Pancreas (tissue), 10 donors: ENCODE measurements at regions not wholly inside any gene's neighbourhood (a gene's known extent, or its start where the extent isn't known, plus 50 kb on each side); places are given as distances from the start of the nearest gene placed in this dataset.
"Not testable (repeated sequence)": the region's sequence is repeated elsewhere in the genome, so short reads cannot be mapped to it uniquely, and the experiment has no call there.

Experiments used
- ATAC-seq, 4 donors: fragments of 200-7000 bp; cut with Tn5 transposase; one replicate each; pipeline versions ENCODE4 v1.8.0 to v1.9.1; 2020; ENCODE audit warnings: mild to moderate bottlenecking in 4 of 4, moderate library complexity in 4 of 4
- DNase-seq, 6 donors: peaks; one replicate each; pipeline ENCODE4 v3.0.0-alpha.2; 2020
- FAIRE-seq: peaks from 2 replicates; lab custom pipeline; 2012; peaks lifted over from hg19 to GRCh38; lab: Jason Lieb, UNC
- H3K27ac ChIP-seq, 4 donors: fragments of 200-600 bp; sonication (generic); 1 replicate in 3 of 4; 2 replicates in 1 of 4; pipeline versions ENCODE4 v1.5.0 to v1.8.0; 2020
- H3K27me3 ChIP-seq, 4 donors: fragments of 200-600 bp; one replicate each; pipeline ENCODE4 v1.8.0; 2021
- H3K36me3 ChIP-seq, 3 donors: fragments of 200-600 bp; sonication (generic) in 1 of 3; one replicate each; pipeline versions ENCODE4 v1.5.0 to v1.8.0; 2020 to 2021
- H3K4me1 ChIP-seq, 3 donors: fragments of 200-600 bp; one replicate each; pipeline ENCODE4 v1.8.0; 2021
- H3K4me3 ChIP-seq, 4 donors: fragments of 200-600 bp; sonication (generic) in 2 of 4; one replicate each; pipeline versions ENCODE4 v1.5.0 to v1.8.0; 2020 to 2021
- H3K9me3 ChIP-seq, 4 donors: fragments of 200-600 bp; one replicate each; pipeline ENCODE4 v1.8.0; 2021
- WGBS, 2 donors: extraction: QIAGEN DNeasy Blood & Tissue Kit; methylation state at CpG; one replicate each; pipeline ENCODE4 v1.1.7; 2013; 5-methylcytosine and 5-hydroxymethylcytosine counted together
- intact Hi-C, 3 donors: fragments of 100-400 bp; cut with DNase I; formaldehyde crosslinking; loops; one replicate each; pipeline versions ENCODE4 v1.11.1 to v1.14.2; 2022
- TF ChIP-seq, protein P1 (sequence below), 4 donors: fragments of 200-600 bp; sonication (generic) in 3 of 4; IDR thresholded peaks; one replicate each; pipeline versions ENCODE4 v1.5.0 to v1.8.0; 2021; ENCODE audit warnings: antibody characterized with exemption in 4 of 4
- donor health status: healthy with polysubstance abuse.
- donor health status: DM: no; HTN: no; CAD: no; lungs with moderate emphysema.
- donor health status: DM: no; HTN: no; CAD: no.
- donor health status: control.
- donor health status: control.
- donor health status: Bipolar disorder and iron deficiency.
- donor health status: DM: yes; HTN: yes; CAD: no.
- donor health status: DM: no; HTN: no; CAD: no.
- donor health status: DM: no; HTN: no; CAD: no.
- donor health status: DM: yes; HTN: yes; CAD: no.

DNA sequence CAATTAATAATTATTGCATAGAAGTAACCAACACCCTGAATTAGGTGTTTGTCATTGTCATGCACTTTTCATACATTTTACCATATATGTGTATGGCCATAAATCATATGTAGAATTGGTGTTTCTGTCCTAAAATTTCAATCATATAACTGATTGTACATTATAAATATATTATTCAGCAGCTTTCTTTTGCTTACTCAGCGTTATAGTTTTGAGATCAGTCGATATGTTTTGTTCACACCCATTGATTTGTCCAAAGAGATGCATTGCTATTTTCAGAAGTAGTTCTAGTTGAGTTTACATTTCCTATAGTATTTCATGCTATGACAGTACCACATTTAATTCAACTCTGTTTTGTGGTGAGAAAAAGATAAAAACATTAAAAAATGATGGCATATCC lies 50.5 kb upstream of the PARP4 start:
- 69 to 84% methylated on average over 2 of the region's 2 CpGs for WGBS, 2 donors
- no peak for FAIRE-seq
- Histone ChIP-seq H3K4me3 (no peak overlapping the region), H3K36me3 (no peaks in the 10 kb centered on the region), H3K27me3 (peaks cover 0 to 7% (median 0%) of the 10 kb centered on the region in 4 donors), H3K27ac (no peak overlapping the region), H3K4me1 (no peaks in the 10 kb centered on the region), H3K9me3 (no peaks in the 10 kb centered on the region)
- intact Hi-C loops = no loop called here
- TF ChIP-seq, protein P1, sequence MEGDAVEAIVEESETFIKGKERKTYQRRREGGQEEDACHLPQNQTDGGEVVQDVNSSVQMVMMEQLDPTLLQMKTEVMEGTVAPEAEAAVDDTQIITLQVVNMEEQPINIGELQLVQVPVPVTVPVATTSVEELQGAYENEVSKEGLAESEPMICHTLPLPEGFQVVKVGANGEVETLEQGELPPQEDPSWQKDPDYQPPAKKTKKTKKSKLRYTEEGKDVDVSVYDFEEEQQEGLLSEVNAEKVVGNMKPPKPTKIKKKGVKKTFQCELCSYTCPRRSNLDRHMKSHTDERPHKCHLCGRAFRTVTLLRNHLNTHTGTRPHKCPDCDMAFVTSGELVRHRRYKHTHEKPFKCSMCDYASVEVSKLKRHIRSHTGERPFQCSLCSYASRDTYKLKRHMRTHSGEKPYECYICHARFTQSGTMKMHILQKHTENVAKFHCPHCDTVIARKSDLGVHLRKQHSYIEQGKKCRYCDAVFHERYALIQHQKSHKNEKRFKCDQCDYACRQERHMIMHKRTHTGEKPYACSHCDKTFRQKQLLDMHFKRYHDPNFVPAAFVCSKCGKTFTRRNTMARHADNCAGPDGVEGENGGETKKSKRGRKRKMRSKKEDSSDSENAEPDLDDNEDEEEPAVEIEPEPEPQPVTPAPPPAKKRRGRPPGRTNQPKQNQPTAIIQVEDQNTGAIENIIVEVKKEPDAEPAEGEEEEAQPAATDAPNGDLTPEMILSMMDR (IDR thresholded peaks at IDR 0.05) = no peak
- DNase-seq = no peak
- no peak for ATAC-seq

DNA sequence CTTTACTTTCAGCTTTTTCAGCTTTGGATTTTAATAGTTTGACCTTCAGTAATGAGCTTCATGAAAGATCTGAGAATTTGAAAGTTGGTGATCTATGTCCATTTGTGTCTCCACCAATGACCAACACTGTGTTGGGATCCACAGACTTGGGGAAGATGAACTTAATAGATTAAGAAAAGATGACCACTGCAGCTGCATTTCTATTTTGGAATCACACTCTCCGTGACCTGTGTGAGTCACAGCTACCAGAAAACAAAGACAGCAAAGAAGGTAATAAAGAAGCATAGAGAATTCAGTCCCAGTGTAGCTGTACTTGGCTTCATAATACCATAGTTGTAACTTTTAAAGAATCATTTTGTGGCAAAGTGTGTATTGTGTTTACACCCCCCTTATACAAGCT lies 51.4 kb upstream of the PARP4 start:
- DNase-seq, FAIRE-seq, ATAC-seq, H3K9me3 ChIP-seq, H3K4me1 ChIP-seq, H3K27ac ChIP-seq, H3K36me3 ChIP-seq, intact Hi-C loops, H3K27me3 ChIP-seq, H3K4me3 ChIP-seq: not testable (repeated sequence)
- 72 to 79% methylated on average over 1 of the region's 1 CpG for WGBS, 2 donors

DNA sequence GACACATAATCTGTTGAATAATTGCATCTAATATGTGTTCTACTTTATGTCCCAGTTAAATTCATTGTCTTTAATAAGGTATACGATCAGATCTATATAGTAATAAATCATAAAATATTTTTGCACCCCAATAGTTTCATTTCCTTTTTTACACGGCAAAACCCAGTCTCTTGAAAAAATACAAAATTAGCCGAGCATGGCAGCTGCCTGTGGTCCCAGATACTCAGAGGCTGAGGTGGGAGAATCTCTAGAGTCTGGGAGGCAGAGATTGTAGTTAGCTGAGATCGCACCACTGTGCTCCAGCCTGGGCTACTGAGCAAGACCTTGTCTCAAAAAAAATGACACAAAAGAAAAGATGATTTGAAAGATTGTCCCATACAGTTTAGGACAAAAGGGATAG lies 52.3 kb upstream of the PARP4 start:
- FAIRE-seq = no peak
- 60 to 73% methylated on average over 4 of the region's 4 CpGs for WGBS, 2 donors

DNA sequence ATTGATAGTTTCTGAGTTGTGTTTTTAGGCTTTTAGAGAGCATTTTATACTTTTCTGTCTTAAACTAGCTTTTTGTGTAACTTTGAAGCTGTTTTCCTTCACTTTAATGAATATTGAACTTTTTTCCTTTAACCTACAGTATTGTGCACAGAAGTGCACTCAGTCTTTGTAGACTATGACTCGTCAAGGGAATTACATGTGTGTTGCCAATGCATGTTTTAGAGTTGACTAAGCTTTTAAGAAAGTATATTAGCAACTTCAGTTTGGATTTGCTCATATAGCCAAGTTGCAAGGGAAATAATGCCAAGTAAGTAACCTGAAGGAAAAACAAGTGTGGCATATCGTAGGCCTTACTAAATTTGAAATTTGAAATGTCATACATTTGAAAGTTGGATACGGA lies 55.0 kb upstream of the PARP4 start:
- H3K4me1 ChIP-seq, ATAC-seq, H3K4me3 ChIP-seq, H3K9me3 ChIP-seq, FAIRE-seq, H3K27ac ChIP-seq, H3K36me3 ChIP-seq, H3K27me3 ChIP-seq, intact Hi-C loops, DNase-seq: not testable (repeated sequence)
- WGBS, 2 donors = 81 to 83% methylated on average over 3 of the region's 3 CpGs

More for the DNA sequence above, 52.3 kb upstream of the PARP4 start:
- TF ChIP-seq, protein P1 (IDR thresholded peaks at IDR 0.05) = no peak
- ATAC-seq = no peak
- H3K27ac ChIP-seq = no peak overlapping the region
- no peaks in the 10 kb centered on the region for H3K9me3 ChIP-seq
- no peaks in the 10 kb centered on the region for H3K27me3 ChIP-seq
- DNase-seq = no peak
- intact Hi-C loops = no loop called here
- no peaks in the 10 kb centered on the region for H3K36me3 ChIP-seq
- H3K4me3 ChIP-seq = no peak overlapping the region
- no peaks in the 10 kb centered on the region for H3K4me1 ChIP-seq

DNA sequence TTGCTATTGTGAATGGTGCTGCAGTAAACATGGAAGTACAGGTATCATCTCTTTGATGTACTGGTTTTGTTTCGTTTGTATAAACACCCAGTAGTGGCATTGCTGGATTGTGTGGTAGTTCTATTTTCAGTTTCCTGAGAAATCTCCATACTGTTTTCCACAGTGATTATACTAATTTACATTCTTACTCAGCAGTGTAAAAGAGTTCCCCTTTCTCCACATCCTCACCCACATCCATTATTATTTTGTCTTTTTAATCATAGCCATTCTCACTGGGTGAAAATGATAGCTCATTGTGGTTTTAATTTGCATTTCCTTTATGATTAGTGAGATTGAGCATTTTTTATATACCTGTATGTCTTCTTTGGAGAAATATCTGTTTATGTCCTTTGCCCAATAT lies 62.3 kb upstream of the PARP4 start:
- H3K27me3 ChIP-seq = no peaks in the 10 kb centered on the region
- no peaks in the 10 kb centered on the region for H3K36me3 ChIP-seq
- no peak for DNase-seq
- H3K27ac ChIP-seq = no peak overlapping the region
- no peaks in the 10 kb centered on the region for H3K9me3 ChIP-seq
- H3K4me3 ChIP-seq = no peak overlapping the region
- TF ChIP-seq, protein P1 (IDR thresholded peaks at IDR 0.05) = no peak
- ATAC-seq = no peak
- no peaks in the 10 kb centered on the region for H3K4me1 ChIP-seq
- intact Hi-C loops = no loop called here
- no peak for FAIRE-seq
- 17 to 26% methylated on average over 1 of the region's 1 CpG for WGBS, 2 donors

DNA sequence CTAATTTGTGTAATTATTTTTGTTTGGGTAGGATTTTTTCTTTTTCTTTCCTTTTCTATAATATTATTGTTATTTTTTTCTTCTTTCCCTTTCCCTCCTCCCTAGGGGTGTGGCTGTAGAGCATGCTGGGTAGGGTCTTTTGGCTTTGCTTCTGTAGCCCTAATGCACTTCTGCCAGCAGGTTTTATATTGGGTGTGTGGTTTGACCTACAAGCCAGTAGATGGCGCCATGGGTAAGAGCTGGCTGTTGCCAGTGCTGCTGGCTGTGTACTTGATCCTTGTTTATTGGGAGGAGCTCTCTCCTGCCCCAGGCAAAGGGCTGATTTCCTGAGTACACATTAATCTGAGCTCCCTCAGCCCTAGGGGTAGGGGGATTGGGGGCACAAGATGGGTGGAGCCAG lies 67.7 kb upstream of the PARP4 start:
- DNase-seq = peak in 2 of 6 donors; percentile 7 to 33
- ATAC-seq, H3K4me1 ChIP-seq, FAIRE-seq, H3K36me3 ChIP-seq, intact Hi-C loops, H3K27ac ChIP-seq, H3K27me3 ChIP-seq, H3K9me3 ChIP-seq: not testable (repeated sequence)
- TF ChIP-seq, protein P1 (IDR thresholded peaks at IDR 0.05) = peak in 3 of 4 donors; percentile 21 to 41 (median 23)
- WGBS, 2 donors = 0% methylated on average over 1 of the region's 1 CpG
- peak overlapping the region in 2 of 4 donors; percentile 9 to 29 for H3K4me3 ChIP-seq

DNA sequence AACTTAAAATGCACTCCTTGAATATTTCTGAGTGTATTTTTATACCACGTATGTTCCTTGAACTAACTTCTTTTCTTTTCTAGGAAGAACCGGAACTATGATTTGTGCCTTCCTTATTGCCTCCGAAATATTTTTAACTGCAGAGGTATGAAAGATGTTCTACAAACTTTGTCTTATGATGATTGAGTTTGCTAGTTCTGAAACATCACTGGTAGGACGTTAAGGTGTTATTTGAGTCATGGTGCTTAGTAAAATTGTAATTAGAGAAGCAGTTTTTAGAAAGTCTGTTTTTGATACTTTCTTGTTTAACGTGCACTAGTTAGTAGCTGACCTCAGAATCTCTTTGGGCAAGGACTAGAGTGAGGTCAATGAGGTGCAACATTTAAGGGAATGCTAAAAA lies 69.0 kb upstream of the PARP4 start:
- WGBS, 2 donors = 67 to 75% methylated on average over 5 of the region's 5 CpGs
- H3K9me3 ChIP-seq, intact Hi-C loops, H3K36me3 ChIP-seq, H3K4me3 ChIP-seq, ATAC-seq, FAIRE-seq, H3K4me1 ChIP-seq, DNase-seq, H3K27me3 ChIP-seq, H3K27ac ChIP-seq: not testable (repeated sequence)

DNA sequence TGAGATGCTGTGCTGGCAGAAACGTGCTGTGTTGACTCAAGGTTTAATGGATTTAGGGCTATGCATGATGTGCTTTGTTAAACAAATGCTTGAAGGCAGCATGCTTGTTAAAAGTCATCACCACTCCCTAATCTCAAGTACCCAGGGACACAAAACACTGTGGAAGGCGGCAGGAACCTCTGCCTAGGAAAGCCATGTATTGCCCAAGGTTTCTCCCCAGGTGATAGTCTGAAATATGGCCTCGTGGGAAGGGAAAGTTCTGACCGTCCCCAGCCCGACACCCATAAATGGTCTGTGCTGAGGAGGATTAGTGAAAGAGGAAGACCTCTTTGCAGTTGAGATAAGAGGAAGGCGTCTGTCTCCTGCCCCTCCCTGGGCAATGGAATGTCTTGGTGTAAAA lies 79.1 kb upstream of the PARP4 start:
- H3K27ac ChIP-seq, DNase-seq, intact Hi-C loops, H3K4me3 ChIP-seq, H3K36me3 ChIP-seq, H3K27me3 ChIP-seq, H3K9me3 ChIP-seq, ATAC-seq, FAIRE-seq, H3K4me1 ChIP-seq: not testable (repeated sequence)
- 59 to 65% methylated on average over 6 of the region's 6 CpGs for WGBS, 2 donors
